ENCODE measurements at regions not wholly inside any gene's neighbourhood (a gene's known extent, or its start where the extent isn't known, plus 50 kb on each side); places are given as distances from the start of the nearest gene placed in this dataset.
"Not testable (repeated sequence)": the region's sequence is repeated elsewhere in the genome, so short reads cannot be mapped to it uniquely, and the experiment has no call there.

DNA sequence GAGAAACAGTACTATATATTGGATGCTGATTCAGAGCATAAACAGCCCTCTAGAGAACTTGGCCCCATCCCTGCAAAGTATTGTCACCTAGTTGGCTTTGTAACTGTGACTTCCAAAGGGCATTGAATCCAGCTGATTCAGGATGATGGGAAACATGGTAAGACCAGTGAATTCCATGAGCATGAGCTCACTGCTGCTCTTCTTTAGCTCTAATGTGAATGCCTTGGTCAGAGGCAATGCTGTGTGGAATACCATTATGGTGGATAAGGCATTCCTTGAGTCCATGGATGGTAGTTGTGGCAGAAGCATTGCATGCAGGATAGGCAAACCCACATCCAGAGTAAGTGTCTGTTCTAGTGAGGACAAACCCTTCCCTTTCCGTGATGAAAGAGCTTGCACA, 365.6 kb upstream of the EDA2R start:
- H3K4me3 ChIP-seq: no peak overlapping the region
- intact Hi-C loops (cut with DNase I): no loop called here
- no peak overlapping the region for H3K27ac ChIP-seq
- TF ChIP-seq, protein P1, sequence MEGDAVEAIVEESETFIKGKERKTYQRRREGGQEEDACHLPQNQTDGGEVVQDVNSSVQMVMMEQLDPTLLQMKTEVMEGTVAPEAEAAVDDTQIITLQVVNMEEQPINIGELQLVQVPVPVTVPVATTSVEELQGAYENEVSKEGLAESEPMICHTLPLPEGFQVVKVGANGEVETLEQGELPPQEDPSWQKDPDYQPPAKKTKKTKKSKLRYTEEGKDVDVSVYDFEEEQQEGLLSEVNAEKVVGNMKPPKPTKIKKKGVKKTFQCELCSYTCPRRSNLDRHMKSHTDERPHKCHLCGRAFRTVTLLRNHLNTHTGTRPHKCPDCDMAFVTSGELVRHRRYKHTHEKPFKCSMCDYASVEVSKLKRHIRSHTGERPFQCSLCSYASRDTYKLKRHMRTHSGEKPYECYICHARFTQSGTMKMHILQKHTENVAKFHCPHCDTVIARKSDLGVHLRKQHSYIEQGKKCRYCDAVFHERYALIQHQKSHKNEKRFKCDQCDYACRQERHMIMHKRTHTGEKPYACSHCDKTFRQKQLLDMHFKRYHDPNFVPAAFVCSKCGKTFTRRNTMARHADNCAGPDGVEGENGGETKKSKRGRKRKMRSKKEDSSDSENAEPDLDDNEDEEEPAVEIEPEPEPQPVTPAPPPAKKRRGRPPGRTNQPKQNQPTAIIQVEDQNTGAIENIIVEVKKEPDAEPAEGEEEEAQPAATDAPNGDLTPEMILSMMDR (IDR thresholded peaks at IDR 0.05): no peak
- H3K4me1 ChIP-seq: no peaks in the 10 kb centered on the region
- no peaks in the 10 kb centered on the region for H3K36me3 ChIP-seq
- DNase-seq (ENCODE audit: low spot score in 2 of 2): no peak
- H3K9me3 ChIP-seq: no peaks in the 10 kb centered on the region
- H3K27me3 ChIP-seq: no peaks in the 10 kb centered on the region

GRCh38 chrX:66994729-66995128, 355.9 kb upstream of the EDA2R start:
- Histone ChIP-seq H3K4me3 (no peak overlapping the region), H3K9me3 (peaks cover 0 to 3% of the 10 kb centered on the region in 2 donors), H3K4me1 (no peaks in the 10 kb centered on the region), H3K27ac (no peak overlapping the region), H3K27me3 (no peaks in the 10 kb centered on the region), H3K36me3 (no peaks in the 10 kb centered on the region)
- no peak for DNase-seq (ENCODE audit: low spot score in 2 of 2)
- TF ChIP-seq, protein P1 (IDR thresholded peaks at IDR 0.05): no peak
- intact Hi-C loops (cut with DNase I): no loop called here

GRCh38 chrX:66992077-66992476, 353.2 kb upstream of the EDA2R start:
- DNase-seq (ENCODE audit: low spot score in 2 of 2); H3K27me3 ChIP-seq; H3K4me1 ChIP-seq; intact Hi-C loops (cut with DNase I); H3K4me3 ChIP-seq; H3K36me3 ChIP-seq; H3K27ac ChIP-seq; H3K9me3 ChIP-seq: not testable (repeated sequence)

GRCh38 chrX:66988331-66988730, 349.5 kb upstream of the EDA2R start:
- Histone ChIP-seq H3K9me3 (peaks cover 0 to 1% of the 10 kb centered on the region in 2 donors), H3K4me3 (no peak overlapping the region), H3K27me3 (no peaks in the 10 kb centered on the region), H3K27ac (no peak overlapping the region), H3K36me3 (no peaks in the 10 kb centered on the region), H3K4me1 (no peaks in the 10 kb centered on the region)
- TF ChIP-seq, protein P1 (IDR thresholded peaks at IDR 0.05): no peak
- DNase-seq (ENCODE audit: low spot score in 2 of 2): no peak
- intact Hi-C loops (cut with DNase I): no loop called here

DNA sequence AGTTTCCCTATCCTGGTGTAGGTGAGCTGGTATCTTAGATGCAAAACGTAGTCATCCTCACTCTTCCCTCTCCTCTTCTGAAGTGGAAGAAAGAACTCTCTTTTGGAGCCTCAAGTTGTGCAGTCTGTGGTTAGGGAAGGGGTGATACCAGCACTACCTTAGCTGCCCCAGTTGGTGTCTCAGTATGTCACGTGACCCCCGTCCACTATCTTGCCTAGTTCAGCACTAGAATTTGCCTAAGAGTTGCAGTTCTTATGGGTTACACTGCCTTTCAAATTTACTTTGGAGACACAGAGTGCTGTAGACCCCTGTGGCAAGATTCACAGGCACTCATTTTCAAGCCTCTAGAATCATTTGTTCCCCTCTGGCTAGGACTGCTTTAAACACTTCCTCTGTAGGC, 322.8 kb upstream of the EDA2R start:
- Histone ChIP-seq H3K27me3 (no peaks in the 10 kb centered on the region), H3K36me3 (no peaks in the 10 kb centered on the region), H3K27ac (no peak overlapping the region), H3K9me3 (peaks cover 0 to 25% of the 10 kb centered on the region in 2 donors), H3K4me1 (no peaks in the 10 kb centered on the region), H3K4me3 (no peak overlapping the region)
- TF ChIP-seq, protein P1 (IDR thresholded peaks at IDR 0.05): no peak
- intact Hi-C loops (cut with DNase I): no loop called here
- no peak for DNase-seq (ENCODE audit: low spot score in 2 of 2)

DNA sequence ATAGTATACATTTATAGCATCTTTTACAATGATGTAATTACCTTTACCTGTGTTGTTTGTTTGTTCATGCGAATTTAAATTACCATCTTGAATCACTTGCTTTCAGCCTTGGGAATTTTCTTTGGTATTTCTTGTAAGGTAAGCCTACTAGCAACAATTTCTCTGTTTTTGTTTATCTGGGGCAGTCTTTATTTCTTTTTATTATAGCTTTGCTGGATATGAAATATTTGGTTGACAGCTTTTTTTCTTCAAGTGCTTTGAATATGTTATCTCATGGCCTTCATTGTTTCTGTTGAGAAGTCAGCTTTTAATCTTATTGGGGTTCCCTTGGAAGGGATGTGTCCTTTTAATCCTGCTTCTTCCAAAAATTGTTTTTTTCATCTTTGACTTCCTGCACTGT, 292.8 kb upstream of the EDA2R start:
- no peak for DNase-seq (ENCODE audit: low spot score in 2 of 2)
- Histone ChIP-seq H3K36me3 (no peaks in the 10 kb centered on the region), H3K9me3 (peaks cover 0 to 12% of the 10 kb centered on the region in 2 donors), H3K27me3 (no peaks in the 10 kb centered on the region), H3K4me3 (no peak overlapping the region), H3K4me1 (no peaks in the 10 kb centered on the region), H3K27ac (no peak overlapping the region)
- TF ChIP-seq, protein P1 (IDR thresholded peaks at IDR 0.05): no peak
- intact Hi-C loops (cut with DNase I): no loop called here

DNA sequence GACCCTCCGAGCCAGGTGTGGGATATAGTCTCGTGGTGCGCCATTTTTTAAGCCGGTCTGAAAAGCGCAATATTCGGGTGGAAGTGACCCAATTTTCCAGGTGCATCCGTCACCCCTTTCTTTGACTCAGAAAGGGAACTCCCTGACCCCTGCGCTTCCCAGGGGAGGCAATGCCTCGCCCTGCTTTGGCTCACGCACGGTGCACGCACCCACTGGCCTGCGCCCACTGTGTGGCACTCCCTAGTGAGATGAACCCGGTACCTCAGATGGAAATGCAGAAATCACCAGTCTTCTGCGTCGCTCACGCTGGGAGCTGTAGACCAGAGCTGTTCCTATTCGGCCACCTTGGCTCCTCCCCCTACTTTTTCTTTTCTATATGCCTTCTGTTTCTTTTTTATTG, 291.6 kb upstream of the EDA2R start:
- H3K4me3 ChIP-seq; H3K4me1 ChIP-seq; H3K36me3 ChIP-seq; H3K27me3 ChIP-seq; intact Hi-C loops (cut with DNase I); H3K27ac ChIP-seq; DNase-seq (ENCODE audit: low spot score in 2 of 2): not testable (repeated sequence)
- H3K9me3 ChIP-seq: peaks cover 0 to 12% of the 10 kb centered on the region in 2 donors
